HPDE6-E6E7 (cell line): ENCODE measurements at regions not wholly inside any gene's neighbourhood (a gene's known extent, or its start where the extent isn't known, plus 50 kb on each side); places are given as distances from the start of the nearest gene placed in this dataset.

Experiments used
- DNase-seq: peaks from one replicate; pipeline ENCODE4 v3.0.0; 2011; ENCODE audit warnings: missing footprints; ENCODE audit errors: extremely low spot score

GRCh38 chr1:25036117-25036546, 106.1 kb upstream of the RUNX3 start:
- DNase-seq, result no peak

GRCh38 chr1:25035523-25036116, 105.5 kb upstream of the RUNX3 start:
- DNase-seq, result no peak

- DNase-seq, result no peak
These were observed 104.9 kb upstream of the RUNX3 start for GRCh38 chr1:25034736-25035522.

GRCh38 chr1:25033828-25034705, 104.0 kb upstream of the RUNX3 start:
- DNase-seq, result no peak

GRCh38 chr1:25033030-25033827, 103.2 kb upstream of the RUNX3 start:
- no peak for DNase-seq

GRCh38 chr1:25031966-25032667, 102.0 kb upstream of the RUNX3 start:
- DNase-seq, result no peak

GRCh38 chr1:25031601-25031965, 101.5 kb upstream of the RUNX3 start:
- no peak for DNase-seq

- no peak for DNase-seq
These were observed 100.9 kb upstream of the RUNX3 start for GRCh38 chr1:25030674-25031589.

- DNase-seq, result no peak
These were observed 99.9 kb upstream of the RUNX3 start for GRCh38 chr1:25030012-25030411.

- no peak for DNase-seq
These were observed 99.0 kb upstream of the RUNX3 start for GRCh38 chr1:25028907-25029599.

- no peak for DNase-seq
These were observed 98.5 kb upstream of the RUNX3 start for GRCh38 chr1:25028587-25028906.

GRCh38 chr1:25027822-25028586, 97.9 kb upstream of the RUNX3 start:
- no peak for DNase-seq

GRCh38 chr1:25026730-25027450, 96.8 kb upstream of the RUNX3 start:
- DNase-seq, result no peak

- no peak for DNase-seq
These were observed 96.2 kb upstream of the RUNX3 start for GRCh38 chr1:25026304-25026703.

GRCh38 chr1:25024615-25025350, 94.7 kb upstream of the RUNX3 start:
- no peak for DNase-seq

- DNase-seq, result no peak
These were observed 93.8 kb upstream of the RUNX3 start for GRCh38 chr1:25023826-25024225.

- no peak for DNase-seq
These were observed 93.1 kb upstream of the RUNX3 start for GRCh38 chr1:25023190-25023578.
